Hepatocyte (in vitro differentiated cells): ENCODE measurements at regions not wholly inside any gene's neighbourhood (a gene's known extent, or its start where the extent isn't known, plus 50 kb on each side); places are given as distances from the start of the nearest gene placed in this dataset.

ENCODE experiments used
- DNase-seq: peaks from one replicate; pipeline ENCODE4 v3.0.0-alpha.2; 2016; ENCODE audit warnings: low spot score
- H2AFZ ChIP-seq: fragments of 200-600 bp; sonication (generic); 2 replicates; pipeline ENCODE4 v1.6.0; 2016; ENCODE audit warnings: antibody characterized with exemption, mild to moderate bottlenecking
- H3K27ac ChIP-seq: fragments of 200-600 bp; sonication (generic); 2 replicates; pipeline ENCODE4 v1.5.1; 2016; ENCODE audit warnings: mild to moderate bottlenecking
- H3K27me3 ChIP-seq: fragments of 200-600 bp; sonication (generic); 2 replicates; pipeline ENCODE4 v1.6.1; 2016
- H3K36me3 ChIP-seq: fragments of 200-600 bp; sonication (generic); replicated peaks from 2 replicates; pipeline ENCODE4 v1.5.1; 2016; ENCODE audit warnings: low read depth; ENCODE audit not compliant: insufficient read depth
- H3K4me1 ChIP-seq: fragments of 200-600 bp; sonication (generic); 2 replicates; pipeline ENCODE4 v1.5.1; 2016; ENCODE audit warnings: mild to moderate bottlenecking, moderate library complexity; ENCODE audit not compliant: insufficient read depth
- H3K4me2 ChIP-seq: fragments of 200-600 bp; sonication (generic); 2 replicates; pipeline ENCODE4 v1.6.0; 2016
- H3K4me3 ChIP-seq: fragments of 200-600 bp; sonication (generic); 2 replicates; pipeline ENCODE4 v1.5.1; 2016; ENCODE audit warnings: mild to moderate bottlenecking
- H3K79me2 ChIP-seq: fragments of 200-600 bp; sonication (generic); 2 replicates; pipeline ENCODE4 v1.6.0; 2017; ENCODE audit warnings: mild to moderate bottlenecking
- H3K9me2 ChIP-seq: fragments of 200-600 bp; sonication (generic); replicated peaks from 2 replicates; pipeline ENCODE4 v1.6.0; 2017; ENCODE audit warnings: mild to moderate bottlenecking; ENCODE audit not compliant: insufficient read depth
- H3K9me3 ChIP-seq: fragments of 200-600 bp; sonication (generic); 2 replicates; pipeline ENCODE4 v1.5.1; 2016; ENCODE audit warnings: low read depth, mild to moderate bottlenecking
- H4K20me1 ChIP-seq: fragments of 200-600 bp; sonication (generic); 2 replicates; pipeline ENCODE4 v1.6.0; 2016; ENCODE audit warnings: mild to moderate bottlenecking; ENCODE audit not compliant: insufficient read depth, poor library complexity, severe bottlenecking
- EZH2 ChIP-seq: fragments of 200-600 bp; sonication (generic); IDR thresholded peaks from 2 replicates; pipeline ENCODE4 v1.6.1; 2016; ENCODE audit warnings: antibody characterized with exemption, mild to moderate bottlenecking, borderline replicate concordance
- EZH2phosphoT487 ChIP-seq: fragments of 200-600 bp; sonication (generic); IDR thresholded peaks from one replicate; pipeline ENCODE4 v1.6.1; 2018; ENCODE audit warnings: antibody characterized with exemption, mild to moderate bottlenecking, low read depth, moderate library complexity; ENCODE audit not compliant: unreplicated experiment, severe bottlenecking
- WGBS: methylation state at CpG from one replicate; pipeline ENCODE4 v1.1.6; 2016; ENCODE audit warnings: low lambda C conversion rate; ENCODE audit errors: missing lambda C conversion rate; 5-methylcytosine and 5-hydroxymethylcytosine counted together
- TF ChIP-seq, protein P1 (sequence below): fragments of 200-600 bp; sonication (generic); IDR thresholded peaks from 2 replicates; pipeline ENCODE4 v1.5.1; 2016; ENCODE audit warnings: antibody characterized with exemption, mild to moderate bottlenecking; ENCODE audit not compliant: poor library complexity

DNA sequence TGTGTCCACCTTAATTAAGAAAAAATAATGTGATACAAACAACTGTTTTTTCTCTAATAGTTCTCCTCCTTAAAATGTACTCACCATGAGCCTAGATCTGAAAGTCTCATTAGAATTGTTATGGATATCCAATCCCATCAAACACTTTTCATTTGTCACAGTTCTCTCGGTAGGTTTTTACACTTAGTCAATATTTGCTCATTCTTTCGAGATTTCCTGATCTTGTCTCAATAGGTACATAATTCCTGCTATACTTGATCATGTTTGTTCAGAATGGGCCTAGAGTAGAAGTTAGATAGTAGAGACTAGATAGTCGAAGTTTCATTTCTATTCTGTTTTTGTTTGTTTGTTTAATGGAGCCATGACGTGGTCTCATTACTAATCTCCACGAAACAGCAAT, 2005.7 kb downstream of the NCAM2 start:
- H3K4me1 ChIP-seq = no peaks in the 10 kb centered on the region
- DNase-seq = no peak
- no peak overlapping the region for H3K4me3 ChIP-seq
- H4K20me1 ChIP-seq = no peaks in the 10 kb centered on the region
- H3K36me3 ChIP-seq = no peaks in the 10 kb centered on the region
- no peak overlapping the region for H3K4me2 ChIP-seq
- TF ChIP-seq EZH2 = no peak
- TF ChIP-seq EZH2phosphoT487 = no peak
- TF ChIP-seq, protein P1, sequence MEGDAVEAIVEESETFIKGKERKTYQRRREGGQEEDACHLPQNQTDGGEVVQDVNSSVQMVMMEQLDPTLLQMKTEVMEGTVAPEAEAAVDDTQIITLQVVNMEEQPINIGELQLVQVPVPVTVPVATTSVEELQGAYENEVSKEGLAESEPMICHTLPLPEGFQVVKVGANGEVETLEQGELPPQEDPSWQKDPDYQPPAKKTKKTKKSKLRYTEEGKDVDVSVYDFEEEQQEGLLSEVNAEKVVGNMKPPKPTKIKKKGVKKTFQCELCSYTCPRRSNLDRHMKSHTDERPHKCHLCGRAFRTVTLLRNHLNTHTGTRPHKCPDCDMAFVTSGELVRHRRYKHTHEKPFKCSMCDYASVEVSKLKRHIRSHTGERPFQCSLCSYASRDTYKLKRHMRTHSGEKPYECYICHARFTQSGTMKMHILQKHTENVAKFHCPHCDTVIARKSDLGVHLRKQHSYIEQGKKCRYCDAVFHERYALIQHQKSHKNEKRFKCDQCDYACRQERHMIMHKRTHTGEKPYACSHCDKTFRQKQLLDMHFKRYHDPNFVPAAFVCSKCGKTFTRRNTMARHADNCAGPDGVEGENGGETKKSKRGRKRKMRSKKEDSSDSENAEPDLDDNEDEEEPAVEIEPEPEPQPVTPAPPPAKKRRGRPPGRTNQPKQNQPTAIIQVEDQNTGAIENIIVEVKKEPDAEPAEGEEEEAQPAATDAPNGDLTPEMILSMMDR = no peak
- H2AFZ ChIP-seq = no peak overlapping the region
- H3K9me2 ChIP-seq = no peaks in the 10 kb centered on the region
- 47% methylated on average over 5 of the region's 5 CpGs for WGBS
- no peak overlapping the region for H3K27ac ChIP-seq
- H3K9me3 ChIP-seq = no peaks in the 10 kb centered on the region
- H3K27me3 ChIP-seq = no peaks in the 10 kb centered on the region
- H3K79me2 ChIP-seq = no peaks in the 10 kb centered on the region

DNA sequence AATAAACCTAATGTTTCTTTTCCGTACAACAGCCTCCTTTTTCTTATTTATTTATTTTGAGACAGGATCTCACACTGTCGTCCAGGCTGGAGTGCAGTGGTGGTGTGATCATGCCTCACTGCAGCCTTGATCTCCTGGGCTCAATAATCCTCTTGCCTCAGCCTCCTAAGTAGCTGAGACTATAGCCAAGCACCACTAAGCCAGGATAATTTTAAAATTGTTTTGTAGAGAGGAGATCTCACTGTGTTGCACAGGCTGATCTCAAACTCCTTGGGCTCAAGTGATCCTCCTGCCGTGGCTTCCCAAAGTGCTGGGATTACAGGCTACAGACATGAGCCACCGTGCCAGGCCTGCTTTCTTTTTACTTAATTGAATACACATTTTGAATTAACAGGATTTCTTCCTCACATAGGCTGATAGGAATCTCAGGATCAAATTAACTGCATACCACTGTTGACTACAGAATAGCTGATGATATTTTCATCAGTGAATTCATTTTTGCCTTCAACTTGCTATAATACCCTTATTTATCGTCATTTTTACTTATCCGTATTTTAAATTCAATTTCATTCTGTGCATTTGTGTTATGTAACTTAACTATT, 2010.5 kb downstream of the NCAM2 start:
- no peaks in the 10 kb centered on the region for H3K4me1 ChIP-seq
- no peak for DNase-seq
- H4K20me1 ChIP-seq = no peaks in the 10 kb centered on the region
- H3K9me3 ChIP-seq = no peaks in the 10 kb centered on the region
- H3K27me3 ChIP-seq = no peaks in the 10 kb centered on the region
- no peaks in the 10 kb centered on the region for H3K79me2 ChIP-seq
- no peak overlapping the region for H3K4me3 ChIP-seq
- no peaks in the 10 kb centered on the region for H3K36me3 ChIP-seq
- H3K9me2 ChIP-seq = no peaks in the 10 kb centered on the region
- 49% methylated on average over 6 of the region's 6 CpGs for WGBS
- no peak overlapping the region for H3K4me2 ChIP-seq
- TF ChIP-seq EZH2phosphoT487 (no peak), EZH2 (no peak)
- TF ChIP-seq, protein P1 = no peak
- no peak overlapping the region for H3K27ac ChIP-seq
- no peak overlapping the region for H2AFZ ChIP-seq

DNA sequence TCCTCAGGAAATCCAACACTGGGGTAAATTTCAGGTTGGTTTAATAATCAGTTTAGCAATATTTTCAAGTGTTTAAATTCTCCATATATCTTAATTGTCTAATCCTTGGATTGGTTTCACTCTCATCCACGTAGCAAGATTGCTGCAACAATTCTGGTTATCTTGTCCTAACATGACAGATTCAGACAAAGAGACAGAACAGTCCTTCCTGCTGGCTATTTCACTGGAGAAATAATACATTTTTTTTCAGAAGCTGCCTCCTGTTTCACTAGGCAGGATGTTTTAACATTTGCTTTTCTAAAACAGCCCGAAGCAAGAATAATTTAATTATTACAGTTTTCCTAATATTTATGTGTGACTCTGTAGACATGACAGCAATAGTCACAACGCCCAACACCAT, 2011.2 kb downstream of the NCAM2 start:
- Histone ChIP-seq H3K79me2 (no peaks in the 10 kb centered on the region), H3K4me2 (no peak overlapping the region), H3K36me3 (no peaks in the 10 kb centered on the region), H3K4me3 (no peak overlapping the region), H3K9me3 (no peaks in the 10 kb centered on the region), H3K9me2 (no peaks in the 10 kb centered on the region), H3K27me3 (no peaks in the 10 kb centered on the region), H3K4me1 (no peaks in the 10 kb centered on the region), H4K20me1 (no peaks in the 10 kb centered on the region), H3K27ac (no peak overlapping the region), H2AFZ (no peak overlapping the region)
- DNase-seq = no peak
- no peak for TF ChIP-seq EZH2phosphoT487
- TF ChIP-seq EZH2 = no peak
- TF ChIP-seq, protein P1 = no peak
- WGBS = 65% methylated on average over 3 of the region's 3 CpGs

DNA sequence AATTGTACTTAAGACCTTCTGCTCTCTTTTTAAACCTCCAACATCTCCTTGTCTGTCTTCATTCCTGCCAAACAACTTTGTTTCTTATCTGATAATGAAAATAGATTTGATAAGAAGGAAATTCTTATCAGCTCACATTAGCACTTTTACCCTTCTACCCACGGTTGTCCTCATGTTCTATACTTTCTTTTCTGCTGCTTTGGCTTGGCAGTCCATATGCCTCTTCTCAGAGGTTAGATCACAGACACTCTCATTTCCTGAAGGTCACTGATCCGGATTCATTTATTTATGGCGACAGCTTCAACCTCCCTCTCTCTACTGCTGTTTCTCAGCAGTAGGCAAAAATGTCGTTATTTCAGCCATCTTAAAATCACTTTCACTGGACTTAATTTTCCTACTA, 2015.8 kb downstream of the NCAM2 start:
- no peak overlapping the region for H3K27ac ChIP-seq
- no peaks in the 10 kb centered on the region for H3K9me3 ChIP-seq
- no peak overlapping the region for H2AFZ ChIP-seq
- no peaks in the 10 kb centered on the region for H3K9me2 ChIP-seq
- no peaks in the 10 kb centered on the region for H3K4me1 ChIP-seq
- no peaks in the 10 kb centered on the region for H3K36me3 ChIP-seq
- no peak overlapping the region for H3K4me3 ChIP-seq
- TF ChIP-seq, protein P1 = no peak
- TF ChIP-seq EZH2phosphoT487 (no peak), EZH2 (no peak)
- H4K20me1 ChIP-seq = no peaks in the 10 kb centered on the region
- H3K4me2 ChIP-seq = no peak overlapping the region
- no peaks in the 10 kb centered on the region for H3K79me2 ChIP-seq
- H3K27me3 ChIP-seq = no peaks in the 10 kb centered on the region
- DNase-seq = no peak
- 41% methylated on average over 4 of the region's 4 CpGs for whole genome bisulfite sequencing
